Spleen (tissue), 7 donors: ENCODE measurements at regions not wholly inside any gene's neighbourhood (a gene's known extent, or its start where the extent isn't known, plus 50 kb on each side); places are given as distances from the start of the nearest gene placed in this dataset.

Experiments
- CTCF ChIP-seq, 11 experiments: fragments of 200-600 bp in 7 of 11; fragments of 450-650 bp in 4 of 11; sonication (generic) in 4 of 11; IDR thresholded peaks in 8 of 11; conservative IDR thresholded peaks in 3 of 11; 1 replicate in 7 of 11; 2 replicates in 4 of 11; pipeline versions ENCODE4 v1.4.0 to v1.8.0; 2016 to 2021; ENCODE audit warnings: antibody characterized with exemption in 11 of 11, inconsistent platforms in 4 of 11, mild to moderate bottlenecking in 1 of 11
- POLR2A ChIP-seq, 3 donors: fragments of 450-650 bp; IDR thresholded peaks; one replicate each; pipeline ENCODE4 v1.5.1; 2017; ENCODE audit warnings: antibody characterized with exemption in 3 of 3, mild to moderate bottlenecking in 1 of 3
- POLR2AphosphoS5 ChIP-seq, 3 donors: sonication (generic); formaldehyde crosslinking; IDR thresholded peaks; one replicate each; pipeline ENCODE4 v1.5.1; 2017; ENCODE audit warnings: antibody characterized with exemption in 3 of 3
- donor health status: DM: no; HTN: no; CAD: no; lungs with moderate emphysema.
- donor health status: DM: no; HTN: no; CAD: no.
- donor health status: DM: no; HTN: no; CAD: no.

GRCh38 chr18:8932866-8933265 is 169.6 kb upstream of the NDUFV2 start:
- TF ChIP-seq CTCF (IDR thresholded peaks at IDR 0.05 in 8 of 11, conservative IDR thresholded peaks at IDR 0.05 in 3 of 11) (no peak), POLR2A (IDR thresholded peaks at IDR 0.05) (no peak), POLR2AphosphoS5 (IDR thresholded peaks at IDR 0.05) (no peak)
